Lower leg skin (tissue), 3 donors: ENCODE measurements at regions not wholly inside any gene's neighbourhood (a gene's known extent, or its start where the extent isn't known, plus 50 kb on each side); places are given as distances from the start of the nearest gene placed in this dataset.
"Not testable (repeated sequence)": the region's sequence is repeated elsewhere in the genome, so short reads cannot be mapped to it uniquely, and the experiment has no call there.

ENCODE experiments used
- CTCF ChIP-seq, 3 donors: fragments of 450-650 bp; IDR thresholded peaks; one replicate each; pipeline ENCODE4 v1.5.1; 2016; ENCODE audit warnings: antibody characterized with exemption in 3 of 3, mild to moderate bottlenecking in 3 of 3, moderate library complexity in 2 of 3
- POLR2A ChIP-seq, 2 donors: fragments of 450-650 bp; IDR thresholded peaks; one replicate each; pipeline ENCODE4 v1.6.1; 2016 to 2017; ENCODE audit warnings: antibody characterized with exemption in 2 of 2, mild to moderate bottlenecking in 1 of 2, moderate library complexity in 1 of 2

DNA sequence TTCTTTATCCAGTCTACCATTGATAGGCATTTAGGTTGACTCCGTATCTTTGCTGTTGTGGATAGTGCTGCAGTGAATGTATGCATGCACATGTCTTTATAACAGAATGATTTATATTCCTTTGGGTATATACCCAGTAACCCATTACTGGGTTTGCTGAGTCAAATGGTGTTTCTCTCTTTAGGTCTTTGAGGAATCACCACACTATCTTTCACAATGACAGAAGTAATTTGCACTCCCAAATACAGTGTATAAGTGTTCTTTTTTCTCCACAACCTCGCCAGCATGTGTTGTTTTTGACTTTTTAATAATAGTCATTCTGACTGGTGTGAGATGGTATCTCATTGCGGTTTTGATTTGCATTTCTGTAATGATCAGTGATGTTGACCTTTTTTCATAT is 271.3 kb downstream of the SV2B start:
- not testable (repeated sequence) for TF ChIP-seq CTCF, POLR2A (IDR thresholded peaks at IDR 0.05)
